Endometrial microvascular endothelial cells (primary cell): ENCODE measurements at regions not wholly inside any gene's neighbourhood (a gene's known extent, or its start where the extent isn't known, plus 50 kb on each side); places are given as distances from the start of the nearest gene placed in this dataset.

Experiments
- in situ Hi-C: cut with HindIII; loops from 2 replicates; pipeline ENCODE4 v1.10.0; 2017; ENCODE audit warnings: low sequenced_read_pairs, low pct_unique_long_range_greater_than_20kb; ENCODE audit errors: inconsistent ontology term

- in situ Hi-C loops, result no loop called here
These were observed 192.6 kb upstream of the SERP2 start for GRCh38 chr13:44180876-44181536.

GRCh38 chr13:44181931-44182330 lies 191.7 kb upstream of the SERP2 start:
- in situ Hi-C loops, result no loop called here

GRCh38 chr13:44184740-44185139 lies 188.9 kb upstream of the SERP2 start:
- in situ Hi-C loops, result no loop called here

GRCh38 chr13:44188257-44188656 lies 185.4 kb upstream of the SERP2 start:
- in situ Hi-C loops, result no loop called here

GRCh38 chr13:44189085-44189484 lies 184.5 kb upstream of the SERP2 start:
- in situ Hi-C loops, result no loop called here

GRCh38 chr13:44191103-44191502 lies 182.5 kb upstream of the SERP2 start:
- in situ Hi-C loops, result no loop called here

- in situ Hi-C loops, result no loop called here
These were observed 182.0 kb upstream of the SERP2 start for GRCh38 chr13:44191504-44192171.

GRCh38 chr13:44193731-44194130 lies 179.9 kb upstream of the SERP2 start:
- in situ Hi-C loops, result no loop called here

GRCh38 chr13:44195245-44195644 lies 178.4 kb upstream of the SERP2 start:
- in situ Hi-C loops, result no loop called here

- in situ Hi-C loops, result no loop called here
These were observed 177.3 kb upstream of the SERP2 start for GRCh38 chr13:44196196-44196751.

GRCh38 chr13:44197791-44198770 lies 175.5 kb upstream of the SERP2 start:
- in situ Hi-C loops, result no loop called here

- in situ Hi-C loops, result no loop called here
These were observed 174.8 kb upstream of the SERP2 start for GRCh38 chr13:44198826-44199225.

- in situ Hi-C loops, result no loop called here
These were observed 173.9 kb upstream of the SERP2 start for GRCh38 chr13:44199627-44200207.

- in situ Hi-C loops, result no loop called here
These were observed 167.2 kb upstream of the SERP2 start for GRCh38 chr13:44206434-44206833.

- in situ Hi-C loops, result no loop called here
These were observed 166.1 kb upstream of the SERP2 start for GRCh38 chr13:44207476-44207875.

GRCh38 chr13:44210525-44210924 lies 163.1 kb upstream of the SERP2 start:
- in situ Hi-C loops, result no loop called here

GRCh38 chr13:44211286-44211685 lies 162.3 kb upstream of the SERP2 start:
- in situ Hi-C loops, result no loop called here

- in situ Hi-C loops, result no loop called here
These were observed 161.8 kb upstream of the SERP2 start for GRCh38 chr13:44211704-44212346.
